ENCODE measurements at regions not wholly inside any gene's neighbourhood (a gene's known extent, or its start where the extent isn't known, plus 50 kb on each side); places are given as distances from the start of the nearest gene placed in this dataset.

- TF ChIP-seq CTCF (IDR thresholded peaks at IDR 0.05; ENCODE audit: poor library complexity) (no peak), EZH2 (IDR thresholded peaks at IDR 0.05; ENCODE audit: borderline replicate concordance) (no peak)
Observed at GRCh38 chr16:60811657-60812056, 1224.6 kb downstream of the CDH8 start.

Data from hepatocyte (in vitro differentiated cells).